Fibroblast of pulmonary artery (primary cell): ENCODE measurements at regions not wholly inside any gene's neighbourhood (a gene's known extent, or its start where the extent isn't known, plus 50 kb on each side); places are given as distances from the start of the nearest gene placed in this dataset.

Source experiments
- DNase-seq: peaks from one replicate; pipeline ENCODE4 v3.0.0-alpha.2; 2010; ENCODE audit warnings: low read depth
- H3K4me3 ChIP-seq: replicated peaks from 2 replicates; pipeline ENCODE4 v1.5.1; 2011; ENCODE audit warnings: low read depth, mild to moderate bottlenecking, control low read depth, low read length, moderate library complexity
- CTCF ChIP-seq: IDR thresholded peaks from 2 replicates; pipeline ENCODE4 v1.5.1; 2011; ENCODE audit warnings: mild to moderate bottlenecking, control low read depth, low read length, inconsistent platforms; ENCODE audit errors: missing control alignments

GRCh38 chr2:188187726-188188125 is 103.9 kb upstream of the GULP1 start:
- DNase-seq: no peak
- H3K4me3 ChIP-seq: no peak overlapping the region
- no peak for TF ChIP-seq CTCF

GRCh38 chr2:188189356-188189755 is 102.3 kb upstream of the GULP1 start:
- no peak for TF ChIP-seq CTCF
- DNase-seq: no peak
- no peak overlapping the region for H3K4me3 ChIP-seq

GRCh38 chr2:188193230-188193629 is 98.4 kb upstream of the GULP1 start:
- no peak for DNase-seq
- no peak overlapping the region for H3K4me3 ChIP-seq
- TF ChIP-seq CTCF: no peak

GRCh38 chr2:188196343-188197008 is 95.2 kb upstream of the GULP1 start:
- no peak overlapping the region for H3K4me3 ChIP-seq
- TF ChIP-seq CTCF: no peak
- peak; percentile 83 for DNase-seq

GRCh38 chr2:188199716-188200128 is 92.0 kb upstream of the GULP1 start:
- DNase-seq: peak; percentile 84
- TF ChIP-seq CTCF: no peak
- no peak overlapping the region for H3K4me3 ChIP-seq

GRCh38 chr2:188201639-188202038 is 90.0 kb upstream of the GULP1 start:
- H3K4me3 ChIP-seq: no peak overlapping the region
- no peak for DNase-seq
- no peak for TF ChIP-seq CTCF

GRCh38 chr2:188202777-188203176 is 88.9 kb upstream of the GULP1 start:
- DNase-seq: no peak
- H3K4me3 ChIP-seq: no peak overlapping the region
- TF ChIP-seq CTCF: no peak
